ENCODE measurements at regions not wholly inside any gene's neighbourhood (a gene's known extent, or its start where the extent isn't known, plus 50 kb on each side); places are given as distances from the start of the nearest gene placed in this dataset.
"Not testable (repeated sequence)": the region's sequence is repeated elsewhere in the genome, so short reads cannot be mapped to it uniquely, and the experiment has no call there.

DNA sequence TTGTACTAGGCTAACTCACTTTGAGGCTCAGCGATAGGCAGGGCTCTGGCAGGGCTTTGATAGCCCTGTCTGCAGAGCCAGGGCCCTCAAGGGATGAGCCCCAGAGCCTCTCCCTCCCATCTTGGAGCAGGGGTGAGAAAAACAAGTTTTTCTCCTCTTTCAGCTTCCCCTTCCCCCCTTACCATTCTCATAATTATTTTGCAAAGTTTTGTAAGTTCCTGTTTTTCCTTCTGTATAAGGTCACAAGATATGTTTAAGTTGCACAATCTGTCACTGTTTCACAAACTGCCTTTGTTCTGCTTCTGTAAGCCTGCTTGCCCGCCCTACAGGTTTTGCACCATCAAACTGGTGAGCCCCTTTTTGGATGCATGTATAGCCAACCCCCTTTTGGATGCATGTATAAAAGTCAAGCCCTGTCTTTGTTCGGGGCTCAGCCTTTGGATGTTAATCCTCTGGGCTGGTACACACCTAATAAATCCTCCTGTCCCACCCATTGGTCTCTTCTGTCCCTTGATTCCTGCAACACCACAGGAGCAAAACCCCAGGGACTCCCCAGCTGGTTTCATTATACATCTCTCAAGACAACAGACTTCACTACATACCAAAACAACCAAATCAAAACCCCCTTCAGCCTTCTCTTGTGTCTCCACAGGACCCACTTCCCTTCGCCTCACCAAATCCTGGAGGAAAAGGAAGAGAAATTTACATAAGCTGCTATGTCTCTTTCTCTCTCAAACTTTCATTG, 52.5 kb upstream of the RESF1 start:
- DNase-seq (ENCODE audit: extremely low read depth in 1 of 2, low read depth in 1 of 2) = no peak

DNA sequence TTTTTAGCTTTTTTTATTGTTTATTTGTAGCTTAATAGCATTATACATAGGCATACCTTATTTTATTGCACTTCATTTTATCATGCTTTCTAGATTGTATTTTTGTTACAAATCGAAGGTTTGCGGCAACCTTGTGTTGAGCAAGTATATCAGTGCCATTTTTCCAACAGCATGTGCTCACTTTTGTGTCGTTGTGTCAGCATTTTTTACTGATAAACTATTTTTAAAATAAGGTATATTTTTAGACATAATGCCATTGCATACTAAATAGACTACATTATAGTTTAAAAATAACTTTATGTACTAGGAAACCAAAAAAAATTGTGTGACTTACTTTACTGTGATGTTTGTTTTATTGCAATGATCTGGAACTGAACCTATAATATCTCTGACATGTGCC, 56.2 kb upstream of the RESF1 start:
- no peak for DNase-seq (ENCODE audit: extremely low read depth in 1 of 2, low read depth in 1 of 2)

DNA sequence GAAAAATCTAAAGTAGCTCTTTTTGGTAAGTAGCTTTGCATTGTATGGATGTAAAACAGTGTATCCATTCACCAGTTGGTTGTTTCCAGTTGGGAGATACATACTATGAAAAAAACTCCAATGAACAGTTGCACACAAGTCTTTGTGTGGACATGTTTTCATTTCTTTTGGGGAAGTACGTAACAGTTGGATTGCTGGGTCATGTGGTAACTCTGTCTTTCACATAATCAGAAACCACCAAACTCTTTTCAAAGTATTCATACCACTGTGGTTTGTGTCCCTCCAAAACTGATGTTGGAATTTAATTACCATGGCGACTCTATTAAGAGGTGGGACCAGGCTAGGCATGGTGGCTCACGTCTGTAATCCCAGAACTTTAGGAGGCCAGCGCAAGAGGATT, 58.9 kb upstream of the RESF1 start:
- no peak for DNase-seq (ENCODE audit: extremely low read depth in 1 of 2, low read depth in 1 of 2)

DNA sequence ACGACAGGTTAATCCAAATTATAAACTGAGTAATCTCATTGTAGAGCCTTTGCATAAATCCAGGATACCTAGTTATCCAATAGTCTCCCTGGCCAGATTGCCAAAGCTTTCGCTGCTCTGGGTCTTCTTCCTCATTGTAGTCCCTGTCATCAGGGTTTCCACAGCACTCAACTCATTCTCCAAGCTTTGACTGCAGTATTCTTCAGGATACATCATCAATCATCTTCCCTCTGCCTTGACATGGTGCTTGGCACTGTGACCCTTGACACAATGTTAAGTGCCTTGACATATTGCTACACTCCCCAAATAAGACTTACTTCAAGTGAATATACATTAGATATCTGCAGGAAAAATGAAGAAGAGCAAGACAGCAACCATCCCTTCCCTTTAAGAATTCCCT, 60.1 kb upstream of the RESF1 start:
- no peak for DNase-seq (ENCODE audit: extremely low read depth in 1 of 2, low read depth in 1 of 2)

DNA sequence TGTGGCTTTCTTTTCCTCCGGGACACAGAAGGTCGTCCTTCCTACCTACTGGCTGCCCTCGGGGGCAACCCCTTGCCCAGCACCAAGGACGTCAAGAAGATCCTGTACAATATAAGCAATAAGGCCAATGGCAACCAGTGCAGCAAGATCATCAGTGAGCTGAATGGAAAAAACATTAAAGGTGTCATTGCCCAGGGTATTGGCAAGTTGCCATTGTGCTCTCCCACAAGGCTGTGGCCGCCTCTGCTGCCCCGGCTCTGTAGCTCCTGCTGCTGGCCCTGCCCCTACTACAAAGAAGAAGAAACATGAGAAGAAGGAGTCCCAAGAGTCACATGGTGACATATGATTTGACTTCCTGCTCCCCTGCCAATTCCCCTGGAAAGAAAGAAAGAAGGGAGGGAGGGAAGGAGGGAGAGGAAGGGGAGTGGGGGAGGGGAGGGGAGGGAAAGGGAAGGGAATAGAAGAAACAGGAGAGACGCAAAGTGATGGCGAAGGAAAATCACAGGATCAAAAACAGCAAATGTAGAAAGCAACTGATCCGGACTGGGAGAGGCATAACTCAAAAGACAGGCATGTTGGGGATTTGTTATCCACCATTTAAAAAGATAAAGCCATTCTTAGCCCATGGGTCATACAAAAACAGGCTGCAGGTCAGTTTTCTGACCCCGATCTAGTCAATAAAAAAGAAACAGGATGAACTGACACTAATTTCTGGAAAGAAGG, 61.3 kb upstream of the RESF1 start:
- no peak for DNase-seq (ENCODE audit: extremely low read depth in 1 of 2, low read depth in 1 of 2)

DNA sequence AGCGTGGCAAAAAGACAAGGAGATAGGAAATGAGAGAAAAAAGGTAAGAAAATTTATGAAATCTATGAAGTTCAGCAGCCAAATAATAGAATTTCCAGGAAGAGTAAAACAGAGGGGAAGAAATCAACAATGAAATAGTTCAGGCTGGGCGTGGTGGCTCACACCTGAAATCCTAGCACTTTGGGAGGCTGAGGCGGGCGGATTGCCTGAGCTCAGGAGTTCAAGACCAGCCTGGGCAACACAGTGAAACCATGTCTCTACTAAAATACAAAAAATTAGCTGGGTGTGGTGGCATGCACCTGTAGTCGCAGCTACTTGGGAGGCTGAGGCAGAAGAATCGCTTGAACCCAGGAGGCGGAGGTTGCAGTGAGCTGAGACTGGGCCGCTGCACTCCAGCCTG, 62.1 kb upstream of the RESF1 start:
- not testable (repeated sequence) for DNase-seq (ENCODE audit: extremely low read depth in 1 of 2, low read depth in 1 of 2)

DNA sequence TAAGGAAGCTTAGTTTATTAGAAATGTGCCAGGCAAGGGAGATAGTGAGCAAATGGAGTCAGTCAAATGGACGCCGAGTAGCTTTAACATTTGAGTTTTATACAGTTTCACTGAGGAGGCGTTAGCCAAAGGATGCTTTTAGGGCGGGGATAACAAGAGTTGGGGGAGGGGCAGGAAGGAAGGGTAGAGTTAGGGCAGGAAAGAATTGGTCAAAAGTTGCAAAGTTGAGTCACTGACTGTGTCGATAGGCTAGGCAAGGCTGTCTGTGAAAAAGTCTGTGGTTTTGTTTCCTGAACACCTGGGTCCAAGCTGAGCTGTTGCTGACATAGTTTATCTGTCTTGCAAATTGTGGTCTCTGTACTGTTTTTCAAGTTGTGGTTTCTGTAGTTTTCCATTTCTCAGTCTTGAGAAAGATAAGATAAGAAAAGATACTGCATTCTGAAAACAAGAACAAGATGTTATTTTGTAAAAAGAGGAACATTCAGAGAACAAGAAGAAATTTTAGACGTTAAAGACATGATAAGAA, 62.6 kb upstream of the RESF1 start:
- DNase-seq (ENCODE audit: extremely low read depth in 1 of 2, low read depth in 1 of 2) = peak; percentile 58 to 59

DNA sequence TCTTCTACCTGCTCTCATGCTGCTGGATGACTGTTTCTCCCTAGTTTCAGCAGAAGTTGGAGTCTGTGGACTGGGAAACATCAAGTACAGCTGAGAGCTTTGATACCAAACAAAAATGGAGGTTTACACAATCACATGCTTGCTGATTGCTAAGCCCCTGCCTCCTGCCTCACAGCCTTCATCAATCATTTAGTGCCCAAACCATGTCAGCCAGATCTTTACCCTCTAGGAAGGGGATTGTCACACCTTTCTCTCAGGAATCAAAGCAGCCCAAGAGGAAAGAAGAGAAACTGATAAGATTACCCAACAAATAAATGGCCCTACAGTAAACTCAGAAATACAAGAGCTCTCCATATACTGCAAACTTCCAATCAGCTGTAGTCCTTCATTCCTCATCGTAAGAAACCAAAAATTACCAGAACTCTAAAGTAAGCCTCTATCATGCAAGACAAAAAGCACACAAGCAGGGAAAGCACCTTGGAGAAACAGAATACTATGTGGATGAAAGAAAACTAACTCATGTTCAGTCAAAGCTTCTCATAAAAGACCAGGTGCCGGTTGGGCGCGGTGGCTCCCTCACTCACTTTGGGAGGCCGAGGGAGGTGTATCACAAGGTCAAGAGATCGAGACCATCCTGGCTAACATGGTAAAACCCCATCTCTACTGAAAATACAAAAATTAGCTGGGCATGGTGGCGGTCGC, 63.6 kb upstream of the RESF1 start:
- no peak for DNase-seq (ENCODE audit: extremely low read depth in 1 of 2, low read depth in 1 of 2)

DNA sequence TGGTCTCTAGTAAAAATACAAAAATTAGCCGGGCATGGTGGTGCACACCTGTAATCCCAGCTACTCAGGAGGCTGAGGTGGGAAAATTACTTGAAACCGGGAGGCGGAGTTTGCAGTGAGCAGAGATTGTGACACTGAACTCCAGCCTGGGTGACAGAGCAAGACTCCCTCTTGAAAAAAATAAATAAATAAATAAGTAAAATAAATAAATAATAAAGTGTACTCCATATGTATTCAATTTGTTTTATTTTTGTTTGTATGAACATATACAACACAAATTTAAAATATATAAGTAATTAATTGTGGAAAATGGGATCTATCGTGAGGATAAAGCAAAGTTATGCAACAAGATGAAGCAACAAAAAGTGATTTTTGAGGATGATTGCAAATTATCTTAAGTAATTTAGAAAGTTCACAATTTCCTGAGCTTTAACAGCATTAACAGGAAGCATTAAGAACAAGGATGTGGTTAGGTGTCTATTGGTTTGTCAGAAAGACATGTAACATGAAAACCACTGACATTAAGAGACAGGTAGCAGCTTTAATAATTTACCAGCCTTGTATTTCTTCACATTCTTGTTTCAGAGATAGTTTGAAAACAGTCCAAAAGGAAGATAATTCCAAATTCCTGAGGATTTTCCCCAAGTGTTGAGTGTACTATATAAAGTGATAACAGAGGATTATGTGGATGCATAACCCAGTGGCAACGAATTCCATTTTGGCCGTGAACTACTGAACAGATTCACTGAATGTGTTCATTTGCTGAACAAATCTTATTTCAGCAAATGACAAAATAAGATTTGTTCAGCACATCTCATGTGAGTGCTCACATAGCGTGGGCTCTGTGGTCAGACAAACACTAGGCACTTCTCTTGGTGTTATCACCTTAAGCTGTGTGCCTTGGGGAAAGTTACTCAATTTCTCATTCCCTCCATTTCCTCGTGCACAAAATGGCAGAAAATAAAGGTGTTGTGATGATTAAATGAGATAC, 68.6 kb upstream of the RESF1 start:
- no peak for DNase-seq (ENCODE audit: extremely low read depth in 1 of 2, low read depth in 1 of 2)

DNA sequence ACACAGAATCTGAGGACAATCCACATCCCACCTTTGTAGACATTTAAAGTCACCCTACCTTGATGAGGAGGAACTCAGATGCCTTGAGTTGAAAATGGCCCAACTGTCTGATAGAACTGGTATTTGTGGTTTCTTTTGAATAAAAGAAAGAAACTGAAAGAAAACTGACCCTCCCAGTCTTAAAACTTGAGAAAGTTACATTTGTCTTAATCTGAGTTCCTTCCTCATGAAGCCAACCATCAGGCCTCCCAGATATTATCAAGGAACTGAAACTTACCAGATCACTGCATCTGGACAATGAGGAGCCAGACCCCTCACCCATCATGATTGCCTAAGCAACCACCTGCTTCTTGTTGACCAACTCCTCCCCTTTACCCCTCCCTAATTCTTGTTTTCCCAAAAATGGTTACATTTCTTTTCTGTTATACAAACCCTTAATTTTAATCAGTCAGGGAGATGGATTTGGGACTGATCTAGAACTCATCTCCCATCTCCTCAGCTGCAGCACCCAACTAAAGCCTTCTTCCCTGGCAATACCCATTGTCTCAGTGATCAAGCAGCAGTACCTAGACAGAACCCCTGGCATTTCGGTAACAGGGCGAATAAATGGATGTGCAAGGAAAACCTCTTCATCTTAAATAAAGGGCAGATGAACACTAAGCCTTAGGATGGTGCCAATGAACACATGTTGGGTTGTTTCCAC, 72.0 kb upstream of the RESF1 start:
- no peak for DNase-seq (ENCODE audit: extremely low read depth in 1 of 2, low read depth in 1 of 2)

DNA sequence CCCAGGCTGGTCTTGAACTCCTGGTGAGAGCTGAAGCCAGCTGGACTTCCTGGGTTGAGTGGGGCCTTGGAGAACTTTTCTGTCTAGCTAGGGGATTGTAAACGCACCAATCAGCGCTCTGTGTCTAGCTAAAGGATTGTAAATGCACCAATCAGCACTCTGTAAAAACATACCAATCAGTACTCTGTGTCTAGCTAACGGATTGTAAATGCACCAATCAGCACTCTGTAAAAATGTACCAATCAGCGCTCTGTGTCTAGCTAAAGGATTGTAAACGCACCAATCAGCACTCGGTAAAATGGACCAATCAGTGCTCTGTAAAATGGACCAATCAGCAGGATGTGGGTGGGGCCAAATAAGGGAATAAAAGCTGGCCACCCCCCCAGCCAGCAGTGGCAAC, 76.5 kb upstream of the RESF1 start:
- not testable (repeated sequence) for DNase-seq (ENCODE audit: extremely low read depth in 1 of 2, low read depth in 1 of 2)

DNA sequence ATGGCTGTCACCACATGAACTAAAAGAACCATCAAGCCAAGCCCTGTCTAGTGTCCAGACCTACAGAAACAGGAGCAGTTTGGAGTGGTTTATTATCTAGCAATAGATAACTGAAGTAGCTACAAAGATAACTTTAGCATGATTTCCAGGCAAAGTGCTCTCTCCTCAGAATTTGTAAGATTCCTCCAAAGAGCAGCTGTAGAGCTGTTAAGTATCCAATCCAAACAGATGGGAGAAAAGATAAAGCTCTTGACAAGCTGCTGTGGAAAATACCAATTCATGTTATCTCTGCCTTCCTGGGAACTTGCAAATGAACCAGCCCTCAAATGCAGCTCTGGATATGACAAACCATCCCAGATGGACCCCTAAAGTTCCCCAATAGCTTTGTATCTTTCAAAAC, 78.9 kb upstream of the RESF1 start:
- no peak for DNase-seq (ENCODE audit: extremely low read depth in 1 of 2, low read depth in 1 of 2)

DNA sequence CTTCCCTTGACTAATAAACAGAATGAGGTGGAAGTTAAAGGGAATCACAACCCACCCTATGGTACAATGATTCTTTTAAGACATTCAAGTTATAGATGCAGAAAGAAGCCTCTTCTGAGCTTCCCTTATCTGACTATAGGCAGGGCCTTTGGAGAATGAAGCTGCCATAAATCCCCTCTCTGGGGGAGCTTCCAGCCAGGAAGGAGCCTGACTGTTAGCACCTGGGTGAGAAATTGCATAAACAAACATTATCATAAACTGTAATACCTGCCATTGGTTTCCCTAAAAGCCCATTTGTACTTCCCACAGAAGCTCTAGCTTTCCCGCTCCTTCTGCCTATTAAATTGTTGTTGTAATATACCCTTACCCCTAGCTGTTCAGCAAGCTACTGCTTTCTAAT, 81.3 kb upstream of the RESF1 start:
- DNase-seq (ENCODE audit: extremely low read depth in 1 of 2, low read depth in 1 of 2) = no peak

DNA sequence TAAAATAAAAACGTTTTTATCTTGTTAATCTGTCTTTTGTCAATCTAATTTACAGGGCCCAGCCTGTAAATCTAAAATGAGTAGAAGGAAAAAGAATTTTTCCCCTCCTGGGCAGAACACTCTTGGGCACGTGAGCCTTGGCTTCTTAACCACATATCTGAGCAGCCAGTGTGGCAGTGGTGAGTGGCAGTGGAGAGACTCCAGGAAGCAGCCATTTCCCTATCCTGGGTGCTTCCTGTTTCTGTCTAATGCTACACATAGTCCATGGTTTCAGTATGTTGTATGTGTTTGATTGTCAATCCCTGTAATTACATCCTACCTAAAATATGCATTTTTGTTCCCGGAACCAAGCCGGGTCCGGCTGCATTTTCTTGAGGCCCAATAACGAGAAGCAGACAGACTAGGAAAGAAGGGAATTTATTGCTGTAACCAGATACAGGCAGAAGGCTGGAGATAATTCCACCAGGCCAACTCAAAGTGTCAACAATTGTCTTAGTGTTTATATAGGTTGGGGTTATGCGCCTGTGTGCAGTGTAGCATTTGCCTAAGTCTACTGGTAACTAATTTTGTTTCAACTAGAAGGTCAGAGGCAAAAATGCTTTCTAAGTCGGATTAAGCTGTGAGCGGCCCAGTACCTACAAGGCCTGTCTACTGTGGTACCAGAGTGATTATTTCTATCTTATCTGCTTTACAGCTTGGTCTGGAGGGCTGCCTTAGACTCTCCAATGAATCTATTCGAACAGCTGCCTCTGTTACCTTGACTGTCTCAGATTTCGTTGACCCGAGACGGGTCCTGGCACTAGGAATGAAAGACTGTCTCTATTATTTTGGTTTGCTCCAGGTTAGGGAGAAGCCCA, 82.4 kb upstream of the RESF1 start:
- DNase-seq (ENCODE audit: extremely low read depth in 1 of 2, low read depth in 1 of 2) = no peak

DNA sequence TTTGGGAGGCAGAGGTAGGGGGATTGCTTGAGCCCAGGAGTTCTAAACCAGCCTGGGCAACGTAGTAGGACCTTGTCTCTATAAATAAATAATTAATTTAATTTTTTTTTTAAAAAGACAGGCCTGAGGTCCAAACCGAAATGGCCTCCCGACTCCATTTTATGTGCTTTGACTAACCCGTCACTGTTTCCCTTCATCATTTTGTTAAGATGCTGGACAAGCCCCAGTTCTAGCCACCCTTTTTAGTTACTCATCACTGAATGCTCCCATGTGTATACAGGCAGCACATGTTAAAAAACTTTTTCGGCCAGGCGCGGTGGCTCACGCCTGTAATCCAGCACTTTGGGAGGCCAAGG, 83.6 kb upstream of the RESF1 start:
- DNase-seq (ENCODE audit: extremely low read depth in 1 of 2, low read depth in 1 of 2) = no peak

DNA sequence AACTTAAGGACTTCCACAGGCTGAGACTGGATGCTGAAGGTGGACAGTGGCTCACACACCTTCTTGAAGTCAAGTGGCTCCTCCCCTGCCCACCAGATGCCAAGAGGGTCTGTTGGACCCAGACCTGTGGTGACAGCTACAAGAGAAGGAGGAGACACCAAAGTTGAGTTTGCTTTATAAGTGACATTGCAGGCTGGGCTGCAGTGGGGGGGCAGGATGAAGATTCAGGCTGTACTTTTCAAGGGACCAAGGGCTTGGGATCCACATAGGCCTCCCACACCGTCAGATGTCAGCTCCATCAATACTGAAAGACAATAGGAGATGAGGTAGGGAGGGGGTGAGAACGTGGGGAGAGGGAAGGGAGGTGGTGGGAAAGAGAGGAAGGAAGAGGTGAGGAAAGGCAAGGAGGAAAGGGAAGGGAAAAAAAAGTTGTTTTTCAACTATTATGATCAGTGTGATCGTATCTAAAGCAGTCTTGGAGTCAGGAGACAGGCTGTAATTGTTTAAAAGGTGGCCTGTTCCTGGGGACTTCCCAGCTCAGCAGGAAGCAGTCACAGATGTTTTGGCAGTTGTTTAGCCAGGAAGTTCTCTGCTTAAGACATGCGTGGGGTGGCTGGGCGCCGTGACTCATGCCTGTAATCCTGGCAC, 84.1 kb upstream of the RESF1 start:
- DNase-seq (ENCODE audit: extremely low read depth in 1 of 2, low read depth in 1 of 2) = peak; percentile 44 to 45

DNA sequence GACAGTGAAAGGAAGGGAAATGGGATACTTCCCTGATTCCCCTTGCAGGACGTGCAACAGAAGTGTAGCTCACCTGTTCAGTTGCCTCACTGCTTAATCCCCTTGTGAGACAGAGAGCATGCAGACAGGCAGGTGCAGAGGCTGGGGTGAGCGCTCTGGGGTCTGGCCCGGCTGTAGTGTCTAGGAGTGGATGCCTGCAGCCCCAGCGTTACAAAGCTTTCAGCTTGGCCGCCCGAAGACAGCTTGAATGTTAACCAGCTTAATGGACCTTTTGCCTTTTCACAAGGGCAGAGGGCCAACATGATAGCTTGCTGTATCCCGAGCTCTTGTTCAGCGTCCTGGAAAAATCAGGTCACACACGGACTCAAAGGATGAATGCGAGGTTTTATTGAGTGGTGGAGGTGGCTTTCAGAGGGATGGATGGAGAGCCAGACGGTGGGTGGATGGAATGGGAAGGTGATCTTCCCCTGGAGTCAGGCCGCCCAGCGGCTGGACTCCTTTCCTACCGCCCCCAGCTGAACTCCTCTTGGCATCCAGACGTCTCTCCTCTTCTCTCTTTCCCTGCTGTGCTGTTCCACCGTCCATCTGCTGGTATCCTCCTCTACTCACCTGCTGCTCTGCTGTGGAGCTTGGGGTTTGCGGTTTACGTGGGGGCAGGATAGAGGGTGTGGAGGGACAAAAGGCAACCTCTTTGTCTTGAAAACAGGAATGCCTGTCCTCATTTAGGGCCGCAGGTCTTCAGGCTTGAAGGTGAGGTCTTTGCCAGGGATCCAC, 86.2 kb upstream of the RESF1 start:
- no peak for DNase-seq (ENCODE audit: extremely low read depth in 1 of 2, low read depth in 1 of 2)

DNA sequence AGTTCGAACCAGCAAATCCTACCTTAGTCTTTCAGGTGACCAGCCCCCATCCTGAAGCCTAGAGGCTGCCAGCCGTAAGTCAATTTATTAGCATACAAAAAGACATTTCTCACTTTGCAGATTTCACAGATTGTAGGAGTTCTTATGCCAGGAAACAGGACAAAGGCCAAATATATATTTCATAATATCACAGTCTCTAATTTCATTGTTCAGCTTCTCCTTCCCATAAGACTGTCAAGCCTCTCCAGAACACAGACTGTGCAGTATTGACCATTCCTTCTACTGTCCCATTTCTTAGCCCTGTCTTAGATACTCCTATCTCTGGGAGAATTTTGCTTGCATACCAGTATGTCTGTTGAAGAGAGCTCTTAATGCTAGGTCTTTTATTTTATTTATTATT, 89.2 kb upstream of the RESF1 start:
- DNase-seq (ENCODE audit: extremely low read depth in 1 of 2, low read depth in 1 of 2) = no peak

All from activated CD8-positive, alpha-beta memory T cell treated with anti-CD3 and anti-CD28 coated beads for 1 hour (primary cell).